PC-9 (cell line): ENCODE measurements at regions not wholly inside any gene's neighbourhood (a gene's known extent, or its start where the extent isn't known, plus 50 kb on each side); places are given as distances from the start of the nearest gene placed in this dataset.

ENCODE experiments used
- BruUV-seq: library from RNA; stranded (reverse); fragments of 400-500 nt; replicated peaks from 2 replicates; lab custom pipeline; 2021; lab: Mats Ljungman, UMichigan
- CTCF ChIA-PET: fragments of 300-600 bp; sonication (Branson Sonifier 250); formaldehyde crosslinking; loops from one replicate; lab custom pipeline; 2022; ENCODE audit warnings: antibody characterized with exemption; lab: Charles Lee
- POLR2A ChIA-PET: fragments of 300-600 bp; sonication (Branson Sonifier 250); formaldehyde crosslinking; loops from one replicate; lab custom pipeline; 2022; ENCODE audit warnings: antibody characterized with exemption; ENCODE audit not compliant: unreplicated experiment; lab: Charles Lee
- DNase-seq, 2 experiments: peaks; one replicate each; pipeline versions ENCODE4 v3.0.0 to v3.0.0-alpha.2; 2015 to 2022; ENCODE audit warnings: mixed read lengths in 1 of 2
- H2AFZ ChIP-seq: fragments of 200-600 bp; sonication (generic); 2 replicates; pipeline ENCODE4 v1.8.1; 2017; ENCODE audit warnings: antibody characterized with exemption
- H3F3A ChIP-seq: fragments of 200-600 bp; sonication (generic); 2 replicates; pipeline ENCODE4 v1.8.1; 2017; ENCODE audit warnings: antibody characterized with exemption, mild to moderate bottlenecking, low read depth; ENCODE audit not compliant: insufficient read depth
- H3K27ac ChIP-seq: fragments of 200-600 bp; sonication (generic); 2 replicates; pipeline ENCODE4 v1.6.1; 2016; ENCODE audit warnings: mixed run types
- H3K27me3 ChIP-seq: fragments of 200-600 bp; sonication (generic); 2 replicates; pipeline ENCODE4 v1.6.1; 2016; ENCODE audit warnings: low read depth, mixed run types; ENCODE audit not compliant: insufficient read depth
- H3K36me3 ChIP-seq: fragments of 200-600 bp; sonication (generic); 2 replicates; pipeline ENCODE4 v1.6.1; 2016; ENCODE audit warnings: low read depth, mixed run types
- H3K4me1 ChIP-seq: fragments of 200-600 bp; sonication (generic); replicated peaks from 2 replicates; pipeline ENCODE4 v1.6.1; 2016; ENCODE audit warnings: mixed run types; ENCODE audit not compliant: insufficient read depth
- H3K4me2 ChIP-seq: fragments of 200-600 bp; sonication (generic); 2 replicates; pipeline ENCODE4 v1.6.1; 2017; ENCODE audit warnings: mixed run types
- H3K4me3 ChIP-seq: fragments of 200-600 bp; sonication (generic); 2 replicates; pipeline ENCODE4 v1.6.1; 2016; ENCODE audit warnings: mixed run types
- H3K79me2 ChIP-seq: fragments of 200-600 bp; sonication (generic); 2 replicates; pipeline ENCODE4 v1.6.1; 2017; ENCODE audit warnings: low read depth, mixed run types
- H3K9me2 ChIP-seq: fragments of 200-600 bp; sonication (generic); 2 replicates; pipeline ENCODE4 v1.8.1; 2017; ENCODE audit warnings: mild to moderate bottlenecking; ENCODE audit not compliant: insufficient read depth
- H3K9me3 ChIP-seq: fragments of 200-600 bp; sonication (generic); 2 replicates; pipeline ENCODE4 v1.8.1; 2016; ENCODE audit warnings: low read depth; ENCODE audit not compliant: insufficient read depth
- H4K20me1 ChIP-seq: fragments of 200-600 bp; sonication (generic); 2 replicates; pipeline ENCODE4 v1.8.1; 2017; ENCODE audit not compliant: insufficient read depth
- EZH2 ChIP-seq: fragments of 200-600 bp; sonication (generic); IDR thresholded peaks from 2 replicates; pipeline ENCODE4 v1.8.0; 2017; ENCODE audit warnings: antibody characterized with exemption, low read depth
- intact Hi-C: fragments of 100-400 bp; cut with micrococcal nuclease; formaldehyde crosslinking; loops from one replicate; pipeline ENCODE4 v1.10.0; 2022; ENCODE audit not compliant: unreplicated experiment
- TF ChIP-seq, protein P1 (sequence below): fragments of 200-600 bp; sonication (generic); conservative IDR thresholded peaks from 2 replicates; pipeline ENCODE4 v1.6.1; 2017; ENCODE audit warnings: mixed run types, antibody characterized with exemption, mild to moderate bottlenecking, moderate library complexity

DNA sequence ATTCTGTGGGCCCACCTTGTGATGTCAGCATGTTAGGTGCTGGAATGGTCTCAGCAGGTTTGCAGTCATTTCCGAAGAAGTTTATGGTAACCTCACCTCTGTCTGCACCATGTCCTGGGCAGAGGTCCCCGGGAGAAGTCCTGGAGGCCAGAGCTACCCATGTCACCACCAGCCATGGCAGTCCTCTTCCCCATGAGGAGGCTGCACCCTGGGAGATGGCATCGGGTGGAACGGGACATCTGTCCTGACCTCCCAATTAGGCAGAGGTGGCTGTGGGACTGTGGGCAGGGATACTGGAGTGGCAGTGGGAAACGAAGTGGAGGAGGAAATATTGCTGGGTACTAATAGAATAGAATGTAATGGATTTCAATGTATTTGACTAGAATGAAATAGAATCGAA lies 511.8 kb upstream of the WSB1 start:
- intact Hi-C loops = no loop called here
- Histone ChIP-seq H3K9me3 (peaks cover 26% of the 10 kb centered on the region), H3K4me3 (no peak overlapping the region), H3K36me3 (no peaks in the 10 kb centered on the region), H3K4me1 (no peaks in the 10 kb centered on the region), H2AFZ (no peak overlapping the region), H3K9me2 (no peaks in the 10 kb centered on the region), H3F3A (no peaks in the 10 kb centered on the region), H3K4me2 (no peak overlapping the region), H3K27ac (no peak overlapping the region), H4K20me1 (no peaks in the 10 kb centered on the region), H3K27me3 (no peaks in the 10 kb centered on the region), H3K79me2 (no peaks in the 10 kb centered on the region)
- CTCF ChIA-PET = no interaction called here
- no TSS peak for BruUV-seq
- POLR2A ChIA-PET = no interaction called here
- TF ChIP-seq, protein P1, sequence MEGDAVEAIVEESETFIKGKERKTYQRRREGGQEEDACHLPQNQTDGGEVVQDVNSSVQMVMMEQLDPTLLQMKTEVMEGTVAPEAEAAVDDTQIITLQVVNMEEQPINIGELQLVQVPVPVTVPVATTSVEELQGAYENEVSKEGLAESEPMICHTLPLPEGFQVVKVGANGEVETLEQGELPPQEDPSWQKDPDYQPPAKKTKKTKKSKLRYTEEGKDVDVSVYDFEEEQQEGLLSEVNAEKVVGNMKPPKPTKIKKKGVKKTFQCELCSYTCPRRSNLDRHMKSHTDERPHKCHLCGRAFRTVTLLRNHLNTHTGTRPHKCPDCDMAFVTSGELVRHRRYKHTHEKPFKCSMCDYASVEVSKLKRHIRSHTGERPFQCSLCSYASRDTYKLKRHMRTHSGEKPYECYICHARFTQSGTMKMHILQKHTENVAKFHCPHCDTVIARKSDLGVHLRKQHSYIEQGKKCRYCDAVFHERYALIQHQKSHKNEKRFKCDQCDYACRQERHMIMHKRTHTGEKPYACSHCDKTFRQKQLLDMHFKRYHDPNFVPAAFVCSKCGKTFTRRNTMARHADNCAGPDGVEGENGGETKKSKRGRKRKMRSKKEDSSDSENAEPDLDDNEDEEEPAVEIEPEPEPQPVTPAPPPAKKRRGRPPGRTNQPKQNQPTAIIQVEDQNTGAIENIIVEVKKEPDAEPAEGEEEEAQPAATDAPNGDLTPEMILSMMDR = no peak
- TF ChIP-seq EZH2 = no peak
- DNase-seq = no peak

DNA sequence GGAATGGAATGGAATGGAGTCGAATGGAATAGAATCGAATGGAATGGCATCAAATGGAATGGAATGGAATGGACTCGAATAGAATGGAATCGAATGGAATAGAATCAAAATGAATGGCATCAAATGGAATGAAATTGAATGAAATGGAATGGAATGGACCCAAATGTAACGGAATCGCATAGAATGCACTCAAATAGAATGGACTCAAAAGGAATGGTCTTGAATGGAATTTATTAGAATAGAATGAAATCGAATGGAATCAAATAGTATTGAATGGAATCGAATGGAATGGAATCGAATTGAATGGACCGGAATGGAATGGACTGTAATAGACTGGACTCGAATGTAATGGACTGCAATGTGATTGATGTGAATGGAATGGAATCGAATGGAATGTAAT lies 501.4 kb upstream of the WSB1 start:
- Histone ChIP-seq H3K4me1 (no peaks in the 10 kb centered on the region), H3K9me3 (peaks cover 56% of the 10 kb centered on the region), H3K36me3 (no peaks in the 10 kb centered on the region), H3K9me2 (no peaks in the 10 kb centered on the region), H3K79me2 (no peaks in the 10 kb centered on the region), H3K4me2 (no peak overlapping the region), H3K27ac (no peak overlapping the region), H3K27me3 (no peaks in the 10 kb centered on the region), H2AFZ (no peak overlapping the region), H3K4me3 (no peak overlapping the region), H3F3A (no peaks in the 10 kb centered on the region), H4K20me1 (no peaks in the 10 kb centered on the region)
- intact Hi-C loops = no loop called here
- TF ChIP-seq, protein P1 = no peak
- no peak for TF ChIP-seq EZH2
- BruUV-seq = no TSS peak
- ChIA-PET POLR2A (no interaction called here), CTCF (no interaction called here)
- DNase-seq = no peak

DNA sequence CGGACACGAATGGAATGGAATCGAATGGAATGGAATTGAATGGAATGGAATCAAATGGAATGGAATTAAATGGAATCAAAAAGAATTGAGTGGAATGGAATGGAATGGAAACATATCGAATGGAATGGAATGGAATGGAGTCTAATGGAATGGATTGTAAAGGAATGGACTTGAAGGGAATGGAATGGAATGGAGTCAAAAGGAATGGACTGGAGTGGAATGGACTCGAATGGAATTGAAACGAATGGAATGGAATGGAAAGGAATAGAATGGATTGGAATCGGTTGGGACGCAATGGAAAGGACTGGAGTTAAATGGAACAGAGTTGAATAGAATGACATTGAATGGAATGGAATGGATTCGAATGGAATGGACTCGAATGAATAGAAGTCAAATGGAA lies 486.9 kb upstream of the WSB1 start:
- Histone ChIP-seq H3K9me3 (peaks cover 43% of the 10 kb centered on the region), H3K27me3 (no peaks in the 10 kb centered on the region), H3K9me2 (no peaks in the 10 kb centered on the region), H3K4me1 (no peaks in the 10 kb centered on the region), H2AFZ (no peak overlapping the region), H3K79me2 (no peaks in the 10 kb centered on the region), H3K36me3 (no peaks in the 10 kb centered on the region), H3K4me2 (no peak overlapping the region), H4K20me1 (no peaks in the 10 kb centered on the region), H3F3A (no peaks in the 10 kb centered on the region), H3K4me3 (no peak overlapping the region), H3K27ac (no peak overlapping the region)
- CTCF ChIA-PET = no interaction called here
- BruUV-seq = no TSS peak
- TF ChIP-seq, protein P1 = no peak
- DNase-seq = no peak
- intact Hi-C loops = no loop called here
- POLR2A ChIA-PET = no interaction called here
